ENCODE measurements at regions not wholly inside any gene's neighbourhood (a gene's known extent, or its start where the extent isn't known, plus 50 kb on each side); places are given as distances from the start of the nearest gene placed in this dataset.

- H2AFZ ChIP-seq (ENCODE audit: low read depth, low read length, poor library complexity, severe bottlenecking) = no peak overlapping the region
- POLR2A ChIA-PET = no interaction called here
- H3K9me2 ChIP-seq (ENCODE audit: insufficient read depth) = no peaks in the 10 kb centered on the region
- intact Hi-C loops (cut with micrococcal nuclease) = no loop called here
- no peak overlapping the region for H3K4me3 ChIP-seq (replicated peaks in 1 of 2; ENCODE audit: low read depth in 1 of 2, low read length in 2 of 2)
- no peak for ATAC-seq
- no peak for DNase-seq (ENCODE audit: low read depth, low spot score)
- H4K20me1 ChIP-seq (ENCODE audit: insufficient read depth) = no peaks in the 10 kb centered on the region
- peaks cover 0 to 11% of the 10 kb centered on the region in 2 experiments; a peak in 2 of 4 replicates for H3K4me1 ChIP-seq (ENCODE audit: control insufficient read depth in 1 of 2, insufficient read depth in 2 of 2, low read length in 2 of 2)
- no peaks in the 10 kb centered on the region for H3K79me2 ChIP-seq (ENCODE audit: insufficient read depth, low read length)
- no peak overlapping the region for H3K4me2 ChIP-seq (ENCODE audit: low read length)
- H3K27me3 ChIP-seq (ENCODE audit: insufficient read depth, low read length) = 0 out of 2 replicates have a peak, but pooled peaks cover 4% of the 10 kb centered on the region
- no peaks in the 10 kb centered on the region for H3K36me3 ChIP-seq (ENCODE audit: control insufficient read depth in 1 of 2, insufficient read depth in 2 of 2, low read length in 2 of 2)
- CTCF ChIA-PET = no interaction called here
- RAD21 ChIA-PET (ENCODE audit: low non-redundant PET in 1 of 2, low total read pairs in 2 of 2, uncharacterized antibody in 2 of 2, unreplicated experiment in 2 of 2) = no interaction called here
- H3K9me3 ChIP-seq (ENCODE audit: control insufficient read depth in 1 of 2, insufficient read depth in 1 of 2, low read depth in 1 of 2, low read length in 2 of 2) = no peaks in the 10 kb centered on the region
- no peak overlapping the region for H3K27ac ChIP-seq (ENCODE audit: low read depth, low read length)
- BruUV-seq (replicated peaks) = no TSS peak
- H3K9ac ChIP-seq (ENCODE audit: low read length) = no peak overlapping the region
- TF ChIP-seq ZBTB33 (IDR thresholded peaks at IDR 0.05; ENCODE audit: extremely low read depth, insufficient replicate concordance, low read length) (no peak), POLR2A (IDR thresholded peaks at IDR 0.05; ENCODE audit: borderline replicate concordance, extremely low read depth, insufficient read depth, insufficient read length) (no peak), JUND (IDR thresholded peaks at IDR 0.05) (no peak), CTCF (IDR thresholded peaks at IDR 0.05 in 2 of 3, conservative IDR thresholded peaks at IDR 0.05 in 1 of 3; ENCODE audit: borderline replicate concordance in 1 of 3, insufficient read depth in 1 of 3, low read depth in 2 of 3, low read length in 2 of 3) (no peak), ATF3 (IDR thresholded peaks at IDR 0.05) (no peak), CBX3 (IDR thresholded peaks at IDR 0.05; ENCODE audit: low read depth) (no peak), EZH2 (IDR thresholded peaks at IDR 0.05) (no peak), FOSL1 (IDR thresholded peaks at IDR 0.05; ENCODE audit: low read depth) (no peak), MAX (IDR thresholded peaks at IDR 0.05) (no peak), EGR1 (IDR thresholded peaks at IDR 0.05; ENCODE audit: low read depth) (no peak), SRF (IDR thresholded peaks at IDR 0.05; ENCODE audit: low read depth) (no peak)
These were observed 108.1 kb upstream of the SELENOK start for GRCh38 chr3:53999725-54000124.
